ENCODE measurements at regions not wholly inside any gene's neighbourhood (a gene's known extent, or its start where the extent isn't known, plus 50 kb on each side); places are given as distances from the start of the nearest gene placed in this dataset.

DNA sequence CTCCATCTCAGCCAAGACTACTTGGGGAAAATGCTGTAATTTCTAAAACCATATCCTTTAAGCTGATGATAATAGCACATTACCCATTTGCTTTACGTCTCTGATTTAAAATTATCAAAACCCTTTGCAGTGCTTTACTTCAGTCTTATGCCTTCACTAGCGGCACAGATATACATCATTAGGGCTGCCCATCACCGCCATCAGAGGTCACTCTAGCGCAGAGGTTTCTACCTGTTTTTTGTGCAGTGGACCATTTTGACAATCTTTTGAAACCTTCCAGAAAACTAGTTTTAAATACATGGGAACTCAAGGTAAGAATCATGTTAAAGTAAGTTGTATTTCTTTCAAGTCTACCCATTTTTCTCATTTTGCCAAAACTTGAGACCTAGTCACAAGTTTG, 592.5 kb downstream of the PPARGC1A start:
- Histone ChIP-seq H3K27me3 (ENCODE audit: control insufficient read depth in 2 of 2, insufficient read depth in 2 of 2, low read length in 2 of 2) (no peaks in the 10 kb centered on the region), H3K4me2 (ENCODE audit: insufficient read depth, low read length) (no peak overlapping the region), H3K79me2 (ENCODE audit: control insufficient read depth, insufficient read depth, low read length) (no peaks in the 10 kb centered on the region), H4K20me1 (replicated peaks; ENCODE audit: control insufficient read depth, insufficient read depth, low read length) (no peaks in the 10 kb centered on the region), H3K4me1 (replicated peaks in 1 of 2; ENCODE audit: control insufficient read depth in 2 of 2, insufficient read depth in 2 of 2, low read length in 2 of 2) (no peaks in the 10 kb centered on the region), H3K4me3 (no peak overlapping the region), H3K9me1 (ENCODE audit: control insufficient read depth, insufficient read depth, low read length) (no peaks in the 10 kb centered on the region), H2AFZ (ENCODE audit: low read depth, low read length) (no peak overlapping the region), H3K27ac (ENCODE audit: extremely low read depth, low read depth, low read length) (no peak overlapping the region), H3K9me3 (replicated peaks; ENCODE audit: control insufficient read depth, insufficient read depth, low read depth, low read length) (no peaks in the 10 kb centered on the region), H3K36me3 (ENCODE audit: control insufficient read depth, insufficient read depth, low read length) (no peaks in the 10 kb centered on the region), H3K9ac (ENCODE audit: insufficient read depth in 1 of 2, low read depth in 2 of 2, low read length in 2 of 2) (no peak overlapping the region)
- CTCF ChIA-PET (ENCODE audit: low intra/inter-chr PET ratio): no interaction called here
- in situ Hi-C loops (cut with MboI): no loop called here
- intact Hi-C loops (cut with micrococcal nuclease): no loop called here
- BruUV-seq (replicated peaks): no TSS peak
- 22% methylated on average over 4 of the region's 4 CpGs for WGBS (ENCODE audit: insufficient coverage, low coverage, missing lambda C conversion rate)
- POLR2A ChIA-PET: no interaction called here
- no peak for DNase-seq (ENCODE audit: extremely low read depth in 1 of 4, low spot score in 3 of 4)
- ATAC-seq: no peak
- no peak for FAIRE-seq
- no peak for TF ChIP-seq FOXA1 (IDR thresholded peaks at IDR 0.05; ENCODE audit: borderline replicate concordance)
- TF ChIP-seq, protein P1, sequence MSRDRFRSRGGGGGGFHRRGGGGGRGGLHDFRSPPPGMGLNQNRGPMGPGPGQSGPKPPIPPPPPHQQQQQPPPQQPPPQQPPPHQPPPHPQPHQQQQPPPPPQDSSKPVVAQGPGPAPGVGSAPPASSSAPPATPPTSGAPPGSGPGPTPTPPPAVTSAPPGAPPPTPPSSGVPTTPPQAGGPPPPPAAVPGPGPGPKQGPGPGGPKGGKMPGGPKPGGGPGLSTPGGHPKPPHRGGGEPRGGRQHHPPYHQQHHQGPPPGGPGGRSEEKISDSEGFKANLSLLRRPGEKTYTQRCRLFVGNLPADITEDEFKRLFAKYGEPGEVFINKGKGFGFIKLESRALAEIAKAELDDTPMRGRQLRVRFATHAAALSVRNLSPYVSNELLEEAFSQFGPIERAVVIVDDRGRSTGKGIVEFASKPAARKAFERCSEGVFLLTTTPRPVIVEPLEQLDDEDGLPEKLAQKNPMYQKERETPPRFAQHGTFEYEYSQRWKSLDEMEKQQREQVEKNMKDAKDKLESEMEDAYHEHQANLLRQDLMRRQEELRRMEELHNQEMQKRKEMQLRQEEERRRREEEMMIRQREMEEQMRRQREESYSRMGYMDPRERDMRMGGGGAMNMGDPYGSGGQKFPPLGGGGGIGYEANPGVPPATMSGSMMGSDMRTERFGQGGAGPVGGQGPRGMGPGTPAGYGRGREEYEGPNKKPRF (IDR thresholded peaks at IDR 0.05; ENCODE audit: low read depth, low read length): no peak
- no peak for TF ChIP-seq MIER1 (IDR thresholded peaks at IDR 0.05; ENCODE audit: low read depth)
- TF ChIP-seq ETV5 (CRISPR knock-in tag; IDR thresholded peaks at IDR 0.05; ENCODE audit: low read depth): no peak
- TF ChIP-seq PRMT5 (CRISPR knock-in tag; IDR thresholded peaks at IDR 0.05): no peak
- no peak for TF ChIP-seq MCM3 (IDR thresholded peaks at IDR 0.05)
- no peak for TF ChIP-seq FOXJ3 (CRISPR knock-in tag; IDR thresholded peaks at IDR 0.05)
- TF ChIP-seq ZNF165 (CRISPR knock-in tag; IDR thresholded peaks at IDR 0.05; ENCODE audit: borderline replicate concordance): no peak
- TF ChIP-seq FOSL1 (tag; conservative IDR thresholded peaks at IDR 0.05): no peak
- no peak for TF ChIP-seq ZNF232 (CRISPR knock-in tag; IDR thresholded peaks at IDR 0.05)
- no peak for TF ChIP-seq ZFP1 (CRISPR knock-in tag; IDR thresholded peaks at IDR 0.05)
- no peak for TF ChIP-seq ZNF407 (IDR thresholded peaks at IDR 0.05; ENCODE audit: low read depth)
- no peak for TF ChIP-seq BCL6 (CRISPR knock-in tag; IDR thresholded peaks at IDR 0.05)
- no peak for TF ChIP-seq ERF (CRISPR knock-in tag; IDR thresholded peaks at IDR 0.05)

Data from K562 (cell line).